GM13976 (cell line): ENCODE measurements at regions not wholly inside any gene's neighbourhood (a gene's known extent, or its start where the extent isn't known, plus 50 kb on each side); places are given as distances from the start of the nearest gene placed in this dataset.
"Not testable (repeated sequence)": the region's sequence is repeated elsewhere in the genome, so short reads cannot be mapped to it uniquely, and the experiment has no call there.

Source experiments
- DNase-seq: peaks from one replicate; pipeline ENCODE4 v3.0.0; 2012; ENCODE audit warnings: low spot score
- in situ Hi-C: fragments of 300-500 bp; cut with MboI; formaldehyde crosslinking; loops from one replicate; pipeline ENCODE4 v1.12.0; 2022; ENCODE audit warnings: low sequenced_read_pairs, mixed read lengths, inconsistent platforms; ENCODE audit not compliant: unreplicated experiment
- TF ChIP-seq, protein P1 (sequence below): IDR thresholded peaks from 2 replicates; pipeline ENCODE4 v1.5.1; 2012; ENCODE audit warnings: borderline replicate concordance, mild to moderate bottlenecking; ENCODE audit not compliant: insufficient read depth; ENCODE audit errors: extremely low read depth, missing control alignments, control extremely low read depth

DNA sequence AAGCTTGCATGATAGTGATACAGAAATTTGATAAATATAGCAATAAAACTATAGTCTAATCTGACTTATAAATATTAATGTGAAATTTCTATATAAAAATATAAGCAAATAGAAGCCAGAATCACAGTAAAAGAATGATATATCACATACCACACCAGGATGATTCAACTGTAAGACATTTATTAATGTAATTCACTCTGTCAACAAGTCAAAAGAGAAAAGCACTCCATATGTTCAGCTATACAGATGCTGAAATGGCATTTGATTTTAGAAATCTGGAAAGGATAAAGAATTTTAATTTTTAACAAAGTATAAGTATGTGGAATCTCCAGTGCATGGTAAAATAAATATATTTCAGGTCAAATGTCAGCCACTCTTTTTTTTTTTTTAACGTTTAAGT, 372.4 kb downstream of the KCNN2 start:
- TF ChIP-seq, protein P1, sequence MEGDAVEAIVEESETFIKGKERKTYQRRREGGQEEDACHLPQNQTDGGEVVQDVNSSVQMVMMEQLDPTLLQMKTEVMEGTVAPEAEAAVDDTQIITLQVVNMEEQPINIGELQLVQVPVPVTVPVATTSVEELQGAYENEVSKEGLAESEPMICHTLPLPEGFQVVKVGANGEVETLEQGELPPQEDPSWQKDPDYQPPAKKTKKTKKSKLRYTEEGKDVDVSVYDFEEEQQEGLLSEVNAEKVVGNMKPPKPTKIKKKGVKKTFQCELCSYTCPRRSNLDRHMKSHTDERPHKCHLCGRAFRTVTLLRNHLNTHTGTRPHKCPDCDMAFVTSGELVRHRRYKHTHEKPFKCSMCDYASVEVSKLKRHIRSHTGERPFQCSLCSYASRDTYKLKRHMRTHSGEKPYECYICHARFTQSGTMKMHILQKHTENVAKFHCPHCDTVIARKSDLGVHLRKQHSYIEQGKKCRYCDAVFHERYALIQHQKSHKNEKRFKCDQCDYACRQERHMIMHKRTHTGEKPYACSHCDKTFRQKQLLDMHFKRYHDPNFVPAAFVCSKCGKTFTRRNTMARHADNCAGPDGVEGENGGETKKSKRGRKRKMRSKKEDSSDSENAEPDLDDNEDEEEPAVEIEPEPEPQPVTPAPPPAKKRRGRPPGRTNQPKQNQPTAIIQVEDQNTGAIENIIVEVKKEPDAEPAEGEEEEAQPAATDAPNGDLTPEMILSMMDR: no peak
- DNase-seq: no peak
- in situ Hi-C loops: no loop called here

DNA sequence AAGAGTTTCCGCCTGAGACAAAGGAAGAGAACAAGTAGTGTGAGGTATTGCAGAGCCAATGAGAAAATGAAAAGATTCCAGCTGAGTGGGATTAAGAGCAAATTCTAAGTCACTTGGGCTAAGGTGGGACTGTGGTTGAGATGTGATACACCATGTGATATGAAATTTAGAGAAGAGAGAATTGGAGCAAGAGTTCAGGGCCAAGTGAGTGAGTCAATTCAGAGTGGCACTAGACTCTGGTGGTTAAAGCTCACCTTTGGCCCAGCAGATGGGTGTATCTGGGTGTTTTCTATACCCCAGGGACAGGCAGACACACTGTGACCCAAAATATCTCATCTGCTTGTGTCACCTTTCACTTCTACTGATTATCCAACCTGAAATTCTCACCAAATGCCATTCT, 368.1 kb downstream of the KCNN2 start:
- TF ChIP-seq, protein P1: no peak
- DNase-seq: no peak
- in situ Hi-C loops: no loop called here

DNA sequence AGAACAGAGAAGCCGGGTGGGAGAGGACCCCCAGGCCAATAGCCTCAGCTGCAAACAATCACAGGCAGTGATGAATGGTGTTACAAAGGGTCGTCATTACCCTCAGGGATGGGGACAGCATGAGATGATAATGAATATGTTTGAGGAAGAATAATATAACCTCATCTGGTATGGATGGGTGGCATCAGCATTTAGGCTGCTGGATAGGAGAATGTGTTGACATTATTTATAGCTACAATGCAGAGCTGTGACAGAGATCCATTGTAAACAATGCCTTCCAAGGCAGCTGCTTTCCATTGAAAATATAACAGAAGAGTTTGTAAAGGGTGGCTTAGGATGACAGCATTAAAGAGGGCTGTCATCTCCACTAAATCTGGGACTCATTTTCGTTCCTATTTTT, 365.5 kb downstream of the KCNN2 start:
- DNase-seq: no peak
- in situ Hi-C loops: no loop called here
- TF ChIP-seq, protein P1: no peak

DNA sequence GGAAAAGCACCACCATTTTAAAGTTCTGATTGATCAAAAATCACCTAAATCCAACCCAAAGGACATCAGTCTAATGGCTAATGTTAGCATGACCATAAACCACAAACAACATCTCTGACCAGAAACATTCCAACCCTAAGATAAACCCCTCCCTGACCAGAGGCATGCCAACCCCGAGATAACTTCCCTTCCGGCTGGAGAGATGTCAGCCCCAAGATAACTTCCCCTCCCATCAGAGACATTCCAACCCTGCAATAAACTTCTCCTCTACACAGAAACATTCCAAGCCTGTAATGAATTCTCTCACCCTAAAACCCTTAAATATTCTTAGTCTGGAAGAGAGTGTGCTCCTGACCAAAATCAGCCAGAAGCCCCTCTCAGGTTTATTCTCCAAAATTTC, 364.3 kb downstream of the KCNN2 start:
- no peak for DNase-seq
- TF ChIP-seq, protein P1: no peak
- in situ Hi-C loops: no loop called here

DNA sequence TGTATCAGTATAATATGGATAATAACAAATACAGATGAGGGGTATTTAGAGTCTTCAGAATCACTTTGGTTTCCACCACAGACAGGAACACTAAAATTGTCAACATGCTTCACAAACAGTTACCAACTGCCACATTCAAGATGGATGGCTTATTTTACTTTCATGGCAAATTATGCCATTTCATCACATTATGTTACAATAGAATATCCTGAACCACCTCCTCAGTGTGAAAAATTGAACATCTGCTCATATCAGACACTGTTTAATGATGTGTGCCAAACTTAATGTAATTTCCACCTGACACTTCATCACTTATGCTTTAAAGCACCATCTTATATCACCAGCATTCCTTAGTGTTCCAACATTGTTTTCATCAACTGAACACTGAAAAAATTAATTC, 357.4 kb downstream of the KCNN2 start:
- in situ Hi-C loops: no loop called here

DNA sequence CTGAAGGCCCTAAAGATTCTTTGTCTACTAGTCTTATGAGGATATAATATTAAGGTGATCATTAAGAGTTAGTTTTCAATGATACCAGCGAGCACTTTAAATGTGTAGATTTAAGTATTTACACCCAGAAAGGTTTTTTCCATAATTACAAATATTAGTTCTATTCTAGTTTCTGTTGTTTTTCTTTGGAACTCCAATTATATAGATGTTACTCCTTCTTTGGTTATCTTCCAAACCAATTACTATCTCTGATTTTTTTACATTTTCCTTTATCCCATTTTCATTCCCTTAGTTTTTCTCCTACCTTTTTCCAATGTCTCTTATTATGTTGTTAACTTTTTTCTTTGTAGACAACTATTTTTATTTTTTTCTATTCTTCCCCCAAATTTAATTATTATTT, 355.1 kb downstream of the KCNN2 start:
- in situ Hi-C loops: no loop called here
- no peak for DNase-seq
- TF ChIP-seq, protein P1: no peak

More for the DNA sequence above, 357.4 kb downstream of the KCNN2 start:
- no peak for DNase-seq
- TF ChIP-seq, protein P1: no peak

DNA sequence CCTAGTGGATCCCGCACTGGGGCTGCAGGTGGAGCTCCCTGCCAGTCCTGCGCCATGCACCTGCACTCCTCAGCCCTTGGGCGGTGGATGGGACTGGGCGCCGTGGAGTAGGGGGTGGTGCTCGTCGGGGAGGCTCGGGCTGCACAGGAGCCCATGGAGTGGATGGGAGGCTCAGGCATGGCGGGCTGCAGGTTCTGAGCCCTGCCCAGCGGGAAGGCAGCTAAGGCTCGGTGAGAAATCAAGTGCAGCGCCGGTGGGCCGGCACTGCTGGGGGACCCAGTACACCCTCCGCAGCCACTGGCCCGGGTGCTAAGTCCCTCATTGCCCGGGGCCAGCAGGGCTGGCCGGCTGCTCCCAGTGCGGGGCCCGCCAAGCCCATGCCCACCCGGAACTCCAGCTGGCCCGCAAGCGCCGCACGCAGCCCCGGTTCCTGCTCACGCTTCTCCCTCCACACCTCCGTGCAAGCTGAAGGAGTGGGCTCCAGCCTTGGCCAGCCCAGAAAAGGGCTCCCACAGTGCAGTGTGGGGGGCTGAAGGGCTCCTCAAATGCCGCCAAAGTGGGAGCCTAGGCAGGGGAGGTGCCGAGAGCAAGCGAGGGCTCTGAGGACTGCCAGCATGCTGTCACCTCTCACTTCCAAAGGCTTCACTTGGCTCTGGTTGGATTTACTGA, 342.5 kb downstream of the KCNN2 start:
- DNase-seq, in situ Hi-C loops: not testable (repeated sequence)
